ENCODE measurements at regions not wholly inside any gene's neighbourhood (a gene's known extent, or its start where the extent isn't known, plus 50 kb on each side); places are given as distances from the start of the nearest gene placed in this dataset.

GRCh38 chr6:19036196-19036555, 649.0 kb downstream of the RNF144B start:
- TF ChIP-seq RFX5 (IDR thresholded peaks at IDR 0.05; ENCODE audit: low read depth, low read length) (no peak), CTCF (conservative IDR thresholded peaks at IDR 0.05; ENCODE audit: low read depth, low read length) (no peak), SMC3 (IDR thresholded peaks at IDR 0.05; ENCODE audit: low read depth, low read length) (no peak), ELK1 (IDR thresholded peaks at IDR 0.05; ENCODE audit: borderline replicate concordance, low read depth, low read length) (no peak), POLR2A (IDR thresholded peaks at IDR 0.05; ENCODE audit: low read depth, low read length) (no peak), MXI1 (IDR thresholded peaks at IDR 0.05; ENCODE audit: borderline replicate concordance, low read depth, low read length) (no peak), MAZ (IDR thresholded peaks at IDR 0.05; ENCODE audit: borderline replicate concordance, low read depth, low read length) (no peak), USF2 (IDR thresholded peaks at IDR 0.05; ENCODE audit: low read depth, low read length) (no peak), RAD21 (IDR thresholded peaks at IDR 0.05; ENCODE audit: low read length) (no peak), FOS (IDR thresholded peaks at IDR 0.05; ENCODE audit: low read depth, low read length) (no peak)

Measured in IMR-90 (cell line).